ENCODE measurements at regions not wholly inside any gene's neighbourhood (a gene's known extent, or its start where the extent isn't known, plus 50 kb on each side); places are given as distances from the start of the nearest gene placed in this dataset.
A peak's percentile ranks its signal among the peaks of the same experiment; 100 is the strongest.

DNA sequence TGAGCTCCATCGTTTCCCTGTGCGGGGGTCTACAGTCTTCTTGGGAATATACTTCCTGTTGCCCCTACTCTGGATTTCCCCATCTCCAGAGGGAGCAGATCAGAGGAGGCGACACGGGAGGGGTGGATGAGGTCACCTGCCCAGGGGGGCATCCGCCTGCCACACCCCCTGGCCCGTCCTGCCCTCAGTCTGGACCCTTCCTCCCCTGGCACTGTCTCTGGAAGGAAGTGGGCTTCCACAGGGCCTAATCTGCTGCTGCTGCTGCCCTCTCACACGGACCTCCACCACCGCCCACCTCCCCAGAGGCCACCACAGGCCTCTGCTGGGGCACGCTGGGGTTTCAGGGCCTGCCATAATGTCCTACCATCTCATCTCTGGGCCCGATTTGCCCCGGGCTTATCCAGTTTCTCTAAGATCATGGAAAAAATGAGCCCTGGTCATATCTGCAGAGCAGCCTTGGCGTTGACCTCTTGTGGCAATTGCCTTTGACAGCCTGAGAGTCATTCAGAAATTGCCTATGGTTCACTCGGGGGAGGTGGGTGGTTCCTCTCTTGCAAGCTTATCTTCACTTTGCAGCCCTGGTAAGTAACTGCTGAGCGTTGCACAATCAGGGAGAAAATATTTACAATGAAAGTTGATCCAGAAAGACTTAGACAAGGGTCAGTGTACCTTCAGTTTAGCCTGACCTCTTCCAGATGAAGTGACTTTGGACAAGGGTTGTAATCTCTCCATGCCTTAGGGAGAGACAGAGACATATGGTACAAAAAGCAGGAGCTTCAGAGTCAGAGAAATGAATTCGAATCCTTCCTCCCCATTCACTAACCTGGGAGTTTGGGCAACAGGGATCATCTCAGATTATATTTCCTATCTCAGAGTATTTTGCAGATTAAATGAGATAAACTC lies 252.4 kb downstream of the TOMM20 start (continued):
- TF ChIP-seq, protein P1, sequence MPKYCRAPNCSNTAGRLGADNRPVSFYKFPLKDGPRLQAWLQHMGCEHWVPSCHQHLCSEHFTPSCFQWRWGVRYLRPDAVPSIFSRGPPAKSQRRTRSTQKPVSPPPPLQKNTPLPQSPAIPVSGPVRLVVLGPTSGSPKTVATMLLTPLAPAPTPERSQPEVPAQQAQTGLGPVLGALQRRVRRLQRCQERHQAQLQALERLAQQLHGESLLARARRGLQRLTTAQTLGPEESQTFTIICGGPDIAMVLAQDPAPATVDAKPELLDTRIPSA (CRISPR knock-in tag; IDR thresholded peaks at IDR 0.05; ENCODE audit: borderline replicate concordance) = no peak; the same call in 1 of the 2 replicates
- TF ChIP-seq NONO (IDR thresholded peaks at IDR 0.05) (no peak), NONO (CRISPR knock-in tag; conservative IDR thresholded peaks at IDR 0.05) (peak; percentile 72), ELF3 (CRISPR knock-in tag; IDR thresholded peaks at IDR 0.05) (peak; percentile 88), ZNF180 (CRISPR knock-in tag; IDR thresholded peaks at IDR 0.05; ENCODE audit: borderline replicate concordance, low read depth) (no peak), ZNF138 (CRISPR knock-in tag; IDR thresholded peaks at IDR 0.05; ENCODE audit: low read depth) (no peak; the same call in 1 of the 2 replicates), ZNF260 (CRISPR knock-in tag; IDR thresholded peaks at IDR 0.05; ENCODE audit: borderline replicate concordance, low read depth) (no peak), ZFYVE20 (CRISPR knock-in tag; IDR thresholded peaks at IDR 0.05; ENCODE audit: borderline replicate concordance, low read depth) (no peak), FOXK1 (CRISPR knock-in tag; IDR thresholded peaks at IDR 0.05; ENCODE audit: borderline replicate concordance, low read depth) (peak; percentile 89; the same call in 1 of the 2 replicates), ZNF282 (IDR thresholded peaks at IDR 0.05; ENCODE audit: partially characterized antibody) (no peak), ERF (CRISPR knock-in tag; IDR thresholded peaks at IDR 0.05) (peak; percentile 71; the same call in 1 of the 2 replicates), NFYC (CRISPR knock-in tag; IDR thresholded peaks at IDR 0.05) (no peak), IRF2 (CRISPR knock-in tag; IDR thresholded peaks at IDR 0.05) (peak; percentile 92), ZNF10 (CRISPR knock-in tag; IDR thresholded peaks at IDR 0.05; ENCODE audit: borderline replicate concordance, low read depth) (no peak)
- TF ChIP-seq, protein P2, sequence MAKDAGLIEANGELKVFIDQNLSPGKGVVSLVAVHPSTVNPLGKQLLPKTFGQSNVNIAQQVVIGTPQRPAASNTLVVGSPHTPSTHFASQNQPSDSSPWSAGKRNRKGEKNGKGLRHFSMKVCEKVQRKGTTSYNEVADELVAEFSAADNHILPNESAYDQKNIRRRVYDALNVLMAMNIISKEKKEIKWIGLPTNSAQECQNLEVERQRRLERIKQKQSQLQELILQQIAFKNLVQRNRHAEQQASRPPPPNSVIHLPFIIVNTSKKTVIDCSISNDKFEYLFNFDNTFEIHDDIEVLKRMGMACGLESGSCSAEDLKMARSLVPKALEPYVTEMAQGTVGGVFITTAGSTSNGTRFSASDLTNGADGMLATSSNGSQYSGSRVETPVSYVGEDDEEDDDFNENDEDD (CRISPR knock-in tag; IDR thresholded peaks at IDR 0.05; ENCODE audit: borderline replicate concordance) = 0 out of 2 replicates have a peak, but pooled peaks have one; percentile 44
- TF ChIP-seq, protein P3, sequence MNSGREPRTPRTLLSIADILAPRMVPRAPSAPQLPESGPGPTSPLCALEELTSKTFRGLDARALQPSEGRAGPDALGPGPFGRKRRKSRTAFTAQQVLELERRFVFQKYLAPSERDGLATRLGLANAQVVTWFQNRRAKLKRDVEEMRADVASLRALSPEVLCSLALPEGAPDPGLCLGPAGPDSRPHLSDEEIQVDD (CRISPR knock-in tag; IDR thresholded peaks at IDR 0.05; ENCODE audit: borderline replicate concordance) = no peak
- TF ChIP-seq, protein P4, sequence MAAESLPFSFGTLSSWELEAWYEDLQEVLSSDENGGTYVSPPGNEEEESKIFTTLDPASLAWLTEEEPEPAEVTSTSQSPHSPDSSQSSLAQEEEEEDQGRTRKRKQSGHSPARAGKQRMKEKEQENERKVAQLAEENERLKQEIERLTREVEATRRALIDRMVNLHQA (CRISPR knock-in tag; IDR thresholded peaks at IDR 0.05) = no peak
- TF ChIP-seq, protein P5, sequence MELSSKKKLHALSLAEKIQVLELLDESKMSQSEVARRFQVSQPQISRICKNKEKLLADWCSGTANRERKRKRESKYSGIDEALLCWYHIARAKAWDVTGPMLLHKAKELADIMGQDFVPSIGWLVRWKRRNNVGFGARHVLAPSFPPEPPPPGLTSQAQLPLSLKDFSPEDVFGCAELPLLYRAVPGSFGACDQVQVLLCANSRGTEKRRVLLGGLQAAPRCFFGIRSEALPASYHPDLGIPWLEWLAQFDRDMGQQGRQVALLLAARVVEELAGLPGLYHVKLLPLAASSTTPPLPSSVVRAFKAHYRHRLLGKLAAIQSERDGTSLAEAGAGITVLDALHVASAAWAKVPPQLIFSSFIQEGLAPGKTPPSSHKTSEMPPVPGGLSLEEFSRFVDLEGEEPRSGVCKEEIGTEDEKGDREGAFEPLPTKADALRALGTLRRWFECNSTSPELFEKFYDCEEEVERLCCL (CRISPR knock-in tag; IDR thresholded peaks at IDR 0.05; ENCODE audit: borderline replicate concordance) = no peak
- TF ChIP-seq, protein P6, sequence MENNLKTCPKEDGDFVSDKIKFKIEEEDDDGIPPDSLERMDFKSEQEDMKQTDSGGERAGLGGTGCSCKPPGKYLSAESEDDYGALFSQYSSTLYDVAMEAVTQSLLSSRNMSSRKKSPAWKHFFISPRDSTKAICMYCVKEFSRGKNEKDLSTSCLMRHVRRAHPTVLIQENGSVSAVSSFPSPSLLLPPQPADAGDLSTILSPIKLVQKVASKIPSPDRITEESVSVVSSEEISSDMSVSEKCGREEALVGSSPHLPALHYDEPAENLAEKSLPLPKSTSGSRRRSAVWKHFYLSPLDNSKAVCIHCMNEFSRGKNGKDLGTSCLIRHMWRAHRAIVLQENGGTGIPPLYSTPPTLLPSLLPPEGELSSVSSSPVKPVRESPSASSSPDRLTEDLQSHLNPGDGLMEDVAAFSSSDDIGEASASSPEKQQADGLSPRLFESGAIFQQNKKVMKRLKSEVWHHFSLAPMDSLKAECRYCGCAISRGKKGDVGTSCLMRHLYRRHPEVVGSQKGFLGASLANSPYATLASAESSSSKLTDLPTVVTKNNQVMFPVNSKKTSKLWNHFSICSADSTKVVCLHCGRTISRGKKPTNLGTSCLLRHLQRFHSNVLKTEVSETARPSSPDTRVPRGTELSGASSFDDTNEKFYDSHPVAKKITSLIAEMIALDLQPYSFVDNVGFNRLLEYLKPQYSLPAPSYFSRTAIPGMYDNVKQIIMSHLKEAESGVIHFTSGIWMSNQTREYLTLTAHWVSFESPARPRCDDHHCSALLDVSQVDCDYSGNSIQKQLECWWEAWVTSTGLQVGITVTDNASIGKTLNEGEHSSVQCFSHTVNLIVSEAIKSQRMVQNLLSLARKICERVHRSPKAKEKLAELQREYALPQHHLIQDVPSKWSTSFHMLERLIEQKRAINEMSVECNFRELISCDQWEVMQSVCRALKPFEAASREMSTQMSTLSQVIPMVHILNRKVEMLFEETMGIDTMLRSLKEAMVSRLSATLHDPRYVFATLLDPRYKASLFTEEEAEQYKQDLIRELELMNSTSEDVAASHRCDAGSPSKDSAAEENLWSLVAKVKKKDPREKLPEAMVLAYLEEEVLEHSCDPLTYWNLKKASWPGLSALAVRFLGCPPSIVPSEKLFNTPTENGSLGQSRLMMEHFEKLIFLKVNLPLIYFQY (CRISPR knock-in tag; IDR thresholded peaks at IDR 0.05; ENCODE audit: borderline replicate concordance) = peak; percentile 22; the same call in 1 of the 2 replicates
